T1000 (cell line): ENCODE measurements at regions not wholly inside any gene's neighbourhood (a gene's known extent, or its start where the extent isn't known, plus 50 kb on each side); places are given as distances from the start of the nearest gene placed in this dataset.

Source experiments
- DNase-seq: peaks from one replicate; lab custom pipeline; 2025; ENCODE audit warnings: mixed read lengths; lab: John Stamatoyannopoulos, UW

GRCh38 chr15:62745621-62746225 lies 296.8 kb upstream of the TPM1 start:
- DNase-seq: no peak

- no peak for DNase-seq
These were observed 294.4 kb upstream of the TPM1 start for GRCh38 chr15:62748196-62748595.

- no peak for DNase-seq
These were observed 293.3 kb upstream of the TPM1 start for GRCh38 chr15:62749036-62749815.

GRCh38 chr15:62750471-62750870 lies 292.1 kb upstream of the TPM1 start:
- no peak for DNase-seq

GRCh38 chr15:62752657-62753517 lies 289.7 kb upstream of the TPM1 start:
- DNase-seq: no peak

- DNase-seq: no peak
These were observed 288.9 kb upstream of the TPM1 start for GRCh38 chr15:62753518-62754221.

- DNase-seq: no peak
These were observed 286.1 kb upstream of the TPM1 start for GRCh38 chr15:62756326-62756994.

GRCh38 chr15:62756995-62757360 lies 285.6 kb upstream of the TPM1 start:
- DNase-seq: no peak

GRCh38 chr15:62757535-62757934 lies 285.0 kb upstream of the TPM1 start:
- no peak for DNase-seq

- peak; percentile 63 for DNase-seq
These were observed 284.2 kb upstream of the TPM1 start for GRCh38 chr15:62758126-62758951.

GRCh38 chr15:62758952-62759349 lies 283.6 kb upstream of the TPM1 start:
- no peak for DNase-seq

- DNase-seq: no peak
These were observed 282.0 kb upstream of the TPM1 start for GRCh38 chr15:62760538-62760937.

- DNase-seq: no peak
These were observed 276.6 kb upstream of the TPM1 start for GRCh38 chr15:62765916-62766315.

- DNase-seq: no peak
These were observed 275.9 kb upstream of the TPM1 start for GRCh38 chr15:62766599-62766998.

- no peak for DNase-seq
These were observed 272.9 kb upstream of the TPM1 start for GRCh38 chr15:62769604-62770003.

- no peak for DNase-seq
These were observed 272.4 kb upstream of the TPM1 start for GRCh38 chr15:62770111-62770660.

GRCh38 chr15:62770752-62771151 lies 271.8 kb upstream of the TPM1 start:
- peak; percentile 67 for DNase-seq

GRCh38 chr15:62771234-62771633 lies 271.3 kb upstream of the TPM1 start:
- DNase-seq: no peak

GRCh38 chr15:62773369-62774165 lies 269.0 kb upstream of the TPM1 start:
- DNase-seq: no peak

GRCh38 chr15:62775932-62776331 lies 266.6 kb upstream of the TPM1 start:
- no peak for DNase-seq
